Hematopoietic multipotent progenitor cell treated with erythropoietin and hydrocortisone succinate and interleukin-3 and kit ligand, for 6 days (in vitro differentiated cells): ENCODE measurements at regions not wholly inside any gene's neighbourhood (a gene's known extent, or its start where the extent isn't known, plus 50 kb on each side); places are given as distances from the start of the nearest gene placed in this dataset.
"Not testable (repeated sequence)": the region's sequence is repeated elsewhere in the genome, so short reads cannot be mapped to it uniquely, and the experiment has no call there.

Experiments used
- DNase-seq: peaks from one replicate; pipeline ENCODE4 v3.0.0-alpha.2; 2015

GRCh38 chr13:32828711-32829110 lies 187.5 kb upstream of the KL start:
- no peak for DNase-seq

DNA sequence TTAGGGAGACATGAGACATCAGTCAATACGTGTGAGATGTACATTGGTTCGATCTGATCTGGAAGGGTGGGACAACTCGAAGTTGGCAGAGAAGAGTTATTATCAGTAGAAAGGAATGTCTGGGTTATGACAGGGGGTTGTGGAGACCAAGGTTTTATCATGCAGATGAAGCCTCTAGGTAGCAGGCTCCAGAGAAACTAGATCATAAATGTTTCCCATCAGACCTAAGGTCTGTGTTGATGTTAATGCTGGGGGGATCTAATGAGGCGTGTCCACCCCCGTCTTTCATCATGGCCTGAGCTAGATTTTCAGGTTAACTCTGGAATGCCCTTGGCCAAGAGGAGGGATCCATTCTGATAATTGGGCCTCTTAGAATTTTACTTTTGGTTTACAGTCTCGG lies 187.0 kb upstream of the KL start:
- no peak for DNase-seq

DNA sequence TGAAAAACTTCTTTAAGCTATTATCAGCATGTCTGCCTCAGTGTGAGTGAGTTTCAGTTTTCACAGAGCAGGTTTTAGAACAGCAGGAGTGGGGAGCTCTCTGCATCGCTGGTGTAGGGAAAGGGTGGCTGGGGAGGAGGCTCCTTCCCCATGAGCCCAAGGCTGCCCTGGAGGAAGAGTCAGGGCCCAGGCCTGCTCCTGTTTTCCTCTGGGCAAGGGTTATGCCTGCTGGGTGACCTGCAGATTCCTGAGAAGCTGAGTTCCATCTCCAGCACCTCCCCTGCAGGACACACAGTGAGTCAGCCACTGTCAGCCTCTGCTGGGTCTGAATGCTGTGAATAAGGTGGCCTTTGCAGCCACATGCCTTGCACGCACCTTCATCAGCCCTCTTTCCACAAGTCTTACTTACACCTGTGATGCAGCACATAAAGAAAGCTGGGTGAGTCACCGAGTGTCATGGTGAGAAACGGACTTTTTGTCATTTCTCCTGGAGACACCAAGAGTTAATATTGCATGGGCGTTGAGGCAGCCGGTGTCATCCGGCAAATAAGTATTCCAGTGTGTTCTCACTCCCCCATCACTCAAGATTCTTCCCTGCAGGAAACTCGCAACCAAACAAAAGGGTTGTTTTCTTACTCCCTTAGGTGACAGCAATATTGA lies 186.4 kb upstream of the KL start:
- no peak for DNase-seq

DNA sequence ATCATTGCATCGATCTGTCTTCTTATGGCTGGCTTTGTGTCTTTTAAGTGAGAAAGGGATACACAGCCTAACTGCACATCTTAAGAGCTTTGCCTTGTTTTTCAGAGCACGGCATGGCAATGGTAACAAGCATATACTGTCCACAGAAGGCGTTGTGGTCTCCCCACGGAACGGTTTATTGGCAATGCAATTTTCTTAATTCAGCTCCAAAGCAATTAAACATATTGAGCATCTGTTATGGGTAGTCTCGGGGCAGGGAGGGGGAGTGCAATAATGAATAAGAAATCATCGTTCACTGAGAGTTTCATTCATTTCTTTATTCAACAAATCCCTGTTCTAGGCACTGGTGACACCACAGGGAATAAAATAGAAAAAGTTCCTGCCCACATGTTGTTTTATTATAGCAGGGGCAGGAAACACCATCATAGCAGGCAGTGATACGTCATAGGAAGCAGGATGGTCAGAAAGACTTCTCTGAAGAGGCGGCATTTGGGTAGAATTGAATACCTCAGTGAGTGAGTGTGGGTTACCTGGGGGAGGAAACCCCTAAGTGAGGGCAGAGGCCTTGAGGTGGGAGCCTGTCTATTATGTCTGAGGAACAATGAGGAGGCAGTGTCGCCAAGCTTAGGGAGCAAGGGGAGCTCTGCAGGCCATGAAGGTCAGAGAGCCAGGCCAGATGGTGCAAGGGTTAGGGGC lies 185.7 kb upstream of the KL start:
- DNase-seq: no peak

- no peak for DNase-seq
Measured at GRCh38 chr13:32837307-32837972, 178.8 kb upstream of the KL start.

- no peak for DNase-seq
Measured at GRCh38 chr13:32837973-32838927, 178.0 kb upstream of the KL start.

DNA sequence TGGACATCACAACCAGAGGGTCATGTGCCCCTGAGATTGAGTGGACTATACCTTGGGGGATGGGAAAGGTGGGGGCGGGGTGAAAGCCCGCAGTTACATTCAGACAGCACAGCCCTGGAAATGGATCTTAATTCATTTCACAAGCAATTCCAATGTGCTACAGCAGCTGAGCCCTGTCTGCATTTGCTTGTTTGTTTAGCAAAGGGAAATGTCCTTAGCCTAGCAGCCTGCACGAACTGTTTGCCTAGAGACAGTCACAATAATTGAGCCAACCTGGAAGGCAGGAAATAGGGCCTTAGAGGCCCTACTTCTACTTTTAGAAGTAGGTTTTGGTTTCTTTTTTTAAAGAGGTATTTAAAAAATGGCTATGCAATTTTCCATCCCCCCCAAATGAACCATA lies 177.3 kb upstream of the KL start:
- DNase-seq: no peak

DNA sequence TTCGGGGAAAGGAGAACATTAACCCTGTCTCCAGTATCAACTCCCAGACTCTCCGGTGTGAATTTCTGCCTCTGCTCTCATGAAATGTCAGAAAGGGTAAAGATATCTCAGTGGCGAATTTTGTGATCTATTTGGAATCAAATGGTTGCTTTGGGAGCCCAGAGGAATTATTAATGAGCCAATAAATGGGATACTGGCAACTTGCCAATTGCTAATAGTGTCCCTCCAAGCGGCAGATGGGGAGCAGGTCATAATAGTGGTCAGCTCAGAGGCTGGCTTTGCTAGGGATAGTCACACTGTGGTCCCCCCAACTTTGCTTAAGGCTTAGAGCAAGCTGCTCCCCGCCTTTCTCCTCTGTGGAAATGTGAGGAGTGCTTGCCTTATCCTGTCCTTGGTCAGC lies 176.1 kb upstream of the KL start:
- DNase-seq: no peak

DNA sequence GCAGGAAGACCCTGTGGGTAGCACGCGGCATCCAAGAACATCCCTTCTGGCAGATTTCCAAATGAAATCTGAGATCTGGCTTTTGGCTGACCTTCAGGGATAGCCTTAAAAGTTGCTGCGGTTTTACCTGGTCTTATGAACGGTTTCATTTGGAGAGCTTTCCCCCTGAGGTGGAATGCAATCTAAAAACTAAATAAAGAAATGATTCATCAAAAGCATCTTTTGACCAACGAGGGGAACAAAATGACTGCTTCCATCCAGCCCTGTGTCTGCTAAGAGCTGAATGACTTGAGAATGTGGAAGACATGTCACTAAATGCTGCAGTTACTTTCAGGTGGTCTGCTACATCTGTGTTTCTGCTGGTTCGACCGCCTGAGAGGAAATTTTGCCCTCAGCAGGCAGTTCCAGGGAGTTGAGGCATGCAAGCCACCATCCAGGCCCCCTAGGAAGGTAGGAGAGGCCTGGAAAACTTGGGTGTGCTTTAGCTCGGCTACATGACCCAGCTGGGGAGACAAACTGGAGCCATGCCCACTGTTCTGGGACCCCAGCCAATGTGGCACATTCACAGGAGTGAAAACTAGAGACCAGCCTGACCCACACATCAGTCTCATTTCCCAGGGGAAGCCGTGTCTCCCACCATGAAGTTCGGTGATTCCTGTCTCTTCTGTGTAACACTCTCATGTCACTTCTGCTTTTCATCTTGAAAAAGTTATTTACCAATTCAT lies 175.1 kb upstream of the KL start:
- DNase-seq: no peak

DNA sequence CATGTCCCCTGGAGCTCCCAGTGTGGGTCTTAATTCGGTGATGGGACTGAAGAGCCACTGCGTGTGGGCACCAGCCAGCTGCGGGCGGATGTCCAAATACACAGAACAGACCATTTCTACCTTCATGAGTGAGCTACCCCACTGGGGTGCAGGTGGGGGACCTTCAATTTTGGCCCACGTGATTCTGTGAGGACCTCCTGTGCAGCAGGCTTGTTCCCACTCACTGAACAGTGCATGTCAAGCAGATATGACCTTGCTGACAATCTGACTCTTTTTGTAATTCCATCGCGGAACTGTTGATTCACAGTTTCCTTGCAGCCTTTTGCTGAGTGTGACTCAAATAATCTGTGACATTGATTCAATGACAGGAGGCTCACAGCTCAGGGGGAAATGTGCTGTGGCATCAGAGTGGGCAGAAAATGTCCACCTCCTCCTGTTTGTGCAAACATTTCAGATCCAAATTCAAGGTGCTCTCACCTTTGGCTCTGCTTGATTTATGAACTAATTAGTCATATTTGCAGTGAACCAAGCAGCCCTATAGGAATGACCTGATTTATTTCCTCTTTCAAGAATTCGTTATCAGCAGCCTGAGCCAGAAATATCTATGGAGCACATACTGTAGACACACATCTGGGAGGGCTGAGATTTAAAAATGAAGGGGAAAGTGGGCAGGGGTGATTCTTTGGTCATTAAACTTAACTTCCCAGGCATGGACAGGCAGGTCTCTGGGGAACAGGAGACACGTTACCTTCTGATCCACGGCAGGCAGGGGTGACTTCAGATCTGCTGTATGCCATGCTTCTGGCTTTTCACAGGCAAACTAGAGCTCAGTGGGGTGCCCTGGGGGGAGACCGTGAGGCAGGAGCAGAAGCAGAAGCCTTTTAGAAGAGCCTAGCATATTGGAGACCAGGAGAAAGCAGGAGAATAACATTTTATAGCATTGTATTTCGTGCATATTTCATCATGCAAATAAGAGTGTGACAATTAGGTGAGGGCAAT lies 170.0 kb upstream of the KL start:
- DNase-seq: no peak

- DNase-seq: not testable (repeated sequence)
Measured at GRCh38 chr13:32847976-32848375, 168.2 kb upstream of the KL start.

DNA sequence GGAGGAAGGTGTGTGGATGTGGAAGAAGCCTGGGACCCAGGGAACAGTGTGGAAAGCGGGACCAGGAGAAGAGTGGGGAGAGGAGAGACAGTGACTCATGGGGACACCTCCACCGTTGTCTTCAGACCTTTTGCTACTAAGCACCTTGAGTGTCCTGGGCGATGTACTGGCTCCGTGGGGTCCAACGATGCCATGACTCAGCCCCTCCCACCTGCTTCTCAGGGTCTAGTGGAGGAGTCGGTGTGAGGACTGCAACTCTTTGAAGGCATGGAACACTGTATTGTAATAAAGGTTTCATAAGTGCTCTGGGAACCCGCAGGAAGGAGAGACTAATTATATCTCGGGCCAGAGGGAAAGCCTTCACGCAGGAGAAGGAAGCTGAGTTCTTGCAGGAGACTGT lies 166.9 kb upstream of the KL start:
- no peak for DNase-seq

DNA sequence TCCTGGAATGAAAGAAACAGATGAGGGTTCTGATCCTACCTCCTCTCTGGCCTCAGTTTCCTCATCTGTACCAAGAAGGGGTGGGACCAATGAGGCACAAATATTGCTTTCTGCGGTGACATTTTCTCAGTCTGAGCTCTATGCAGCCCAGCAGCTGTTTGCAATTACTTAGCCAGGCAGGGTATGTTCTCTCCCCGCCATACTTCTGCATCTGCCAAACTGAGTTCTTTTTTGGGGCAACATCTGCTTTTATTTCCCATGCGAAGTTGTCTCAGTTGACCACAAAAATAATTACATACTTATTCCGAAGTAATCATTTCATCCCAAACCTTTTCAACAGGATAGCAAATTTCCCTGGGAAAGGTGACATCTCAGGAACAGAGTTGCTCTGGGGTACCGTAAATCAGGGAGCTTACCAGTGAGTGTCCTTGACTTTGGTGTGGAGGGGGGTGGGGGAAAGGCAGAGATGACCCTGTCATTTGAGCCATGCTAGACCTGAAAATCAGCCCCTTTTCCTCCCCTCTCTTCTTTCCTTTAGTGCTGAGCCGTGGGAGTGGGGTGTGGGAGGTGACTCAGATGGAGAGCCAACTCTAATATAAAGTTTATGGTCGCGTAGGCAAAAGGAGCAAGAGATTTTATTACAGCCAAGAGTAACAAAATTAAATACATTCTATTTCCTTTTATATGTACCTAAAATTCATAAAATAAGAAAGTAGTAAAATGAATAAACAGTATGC lies 165.7 kb upstream of the KL start:
- no peak for DNase-seq

GRCh38 chr13:32851083-32852069 lies 164.8 kb upstream of the KL start:
- no peak for DNase-seq

DNA sequence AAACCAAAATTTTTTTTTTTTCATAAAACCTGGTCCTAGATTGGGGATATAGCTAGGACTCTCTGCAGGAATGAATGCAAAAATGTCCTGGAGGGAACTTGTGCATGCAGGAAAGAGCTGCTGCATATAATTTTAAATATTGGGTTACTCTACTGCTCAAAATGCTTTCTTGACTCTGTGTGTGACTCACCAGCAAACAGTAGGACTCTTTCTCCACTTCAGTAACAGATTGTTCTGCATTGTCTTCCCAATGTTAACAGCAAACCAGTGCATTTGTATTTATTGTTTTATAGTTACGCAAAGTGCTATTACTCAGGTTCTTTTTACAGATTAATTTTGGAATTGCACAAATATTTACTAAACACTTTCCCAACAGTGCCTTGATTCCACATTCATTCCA lies 163.7 kb upstream of the KL start:
- no peak for DNase-seq

- DNase-seq: no peak
Measured at GRCh38 chr13:32857077-32857476, 159.1 kb upstream of the KL start.

DNA sequence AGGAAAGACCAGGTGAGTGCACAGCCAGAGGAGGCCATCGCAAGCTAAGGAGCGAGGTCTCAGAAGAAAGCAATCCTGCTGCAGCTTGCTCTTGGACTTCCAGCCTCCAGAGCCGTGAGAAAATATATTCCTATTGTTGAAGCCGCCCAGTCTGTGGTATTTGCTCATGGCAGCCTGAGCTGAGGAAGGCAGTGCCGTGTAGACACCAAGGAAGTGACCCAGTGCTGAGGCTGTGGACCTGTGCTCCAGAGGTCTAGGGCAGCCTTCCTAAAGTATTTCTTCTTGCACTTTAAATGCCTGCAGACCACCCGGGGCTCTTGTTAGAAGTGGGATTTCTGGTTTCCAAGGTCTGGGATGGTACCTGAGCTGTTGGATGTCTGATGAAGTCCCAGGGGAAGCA lies 158.5 kb upstream of the KL start:
- DNase-seq: no peak

GRCh38 chr13:32859707-32860292 lies 156.4 kb upstream of the KL start:
- DNase-seq: no peak

DNA sequence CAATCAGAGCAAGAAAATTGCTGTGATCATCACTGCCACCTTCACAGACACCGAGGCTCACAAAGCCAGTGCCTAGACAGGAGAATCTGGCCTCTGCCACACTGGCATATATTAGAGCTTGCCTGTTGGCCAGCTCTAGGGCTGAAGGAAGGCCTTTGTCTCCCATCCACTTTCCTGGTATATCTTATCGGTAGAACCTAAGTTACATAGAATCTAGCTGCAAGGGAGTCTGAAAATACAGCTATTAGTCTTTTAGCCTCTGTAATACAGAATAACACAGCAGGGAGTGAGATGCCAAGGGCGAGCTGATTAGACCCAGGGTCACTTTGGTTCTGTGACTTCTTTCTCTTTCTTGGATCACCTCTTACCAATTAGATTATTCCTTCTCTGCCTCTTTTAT lies 154.9 kb upstream of the KL start:
- DNase-seq: no peak
